ENCODE measurements at regions not wholly inside any gene's neighbourhood (a gene's known extent, or its start where the extent isn't known, plus 50 kb on each side); places are given as distances from the start of the nearest gene placed in this dataset.
"Not testable (repeated sequence)": the region's sequence is repeated elsewhere in the genome, so short reads cannot be mapped to it uniquely, and the experiment has no call there.

GRCh38 chr5:136738829-136739228 is 373.5 kb upstream of the TRPC7 start:
- no peak for DNase-seq

- no peak for DNase-seq
Measured at GRCh38 chr5:136736021-136736420, 370.7 kb upstream of the TRPC7 start.

GRCh38 chr5:136735611-136736010 is 370.3 kb upstream of the TRPC7 start:
- not testable (repeated sequence) for DNase-seq

GRCh38 chr5:136734628-136735027 is 369.3 kb upstream of the TRPC7 start:
- no peak for DNase-seq

GRCh38 chr5:136732751-136733150 is 367.4 kb upstream of the TRPC7 start:
- no peak for DNase-seq

GRCh38 chr5:136731241-136731900 is 366.0 kb upstream of the TRPC7 start:
- DNase-seq, result no peak

- no peak for DNase-seq
Measured at GRCh38 chr5:136730426-136730825, 365.1 kb upstream of the TRPC7 start.

GRCh38 chr5:136729901-136730355 is 364.6 kb upstream of the TRPC7 start:
- DNase-seq, result peak; percentile 36

- no peak for DNase-seq
Measured at GRCh38 chr5:136726506-136726905, 361.2 kb upstream of the TRPC7 start.

GRCh38 chr5:136724161-136724560 is 358.8 kb upstream of the TRPC7 start:
- no peak for DNase-seq

GRCh38 chr5:136722581-136722980 is 357.2 kb upstream of the TRPC7 start:
- no peak for DNase-seq

GRCh38 chr5:136722086-136722485 is 356.7 kb upstream of the TRPC7 start:
- DNase-seq, result no peak

- no peak for DNase-seq
Measured at GRCh38 chr5:136720674-136721073, 355.3 kb upstream of the TRPC7 start.

GRCh38 chr5:136717917-136718316 is 352.6 kb upstream of the TRPC7 start:
- DNase-seq, result no peak

- no peak for DNase-seq
Measured at GRCh38 chr5:136714286-136714685, 348.9 kb upstream of the TRPC7 start.

GRCh38 chr5:136712628-136713027 is 347.3 kb upstream of the TRPC7 start:
- no peak for DNase-seq

- DNase-seq, result no peak
Measured at GRCh38 chr5:136710834-136711233, 345.5 kb upstream of the TRPC7 start.

GRCh38 chr5:136703706-136704105 is 338.4 kb upstream of the TRPC7 start:
- DNase-seq, result no peak

- DNase-seq, result no peak
Measured at GRCh38 chr5:136703036-136703435, 337.7 kb upstream of the TRPC7 start.

- DNase-seq, result no peak
Measured at GRCh38 chr5:136701191-136701590, 335.8 kb upstream of the TRPC7 start.

- no peak for DNase-seq
Measured at GRCh38 chr5:136699651-136700050, 334.3 kb upstream of the TRPC7 start.

GRCh38 chr5:136698970-136699369 is 333.6 kb upstream of the TRPC7 start:
- no peak for DNase-seq

- no peak for DNase-seq
Measured at GRCh38 chr5:136694258-136694657, 328.9 kb upstream of the TRPC7 start.

- no peak for DNase-seq
Measured at GRCh38 chr5:136689552-136689951, 324.2 kb upstream of the TRPC7 start.
